HCT116 (cell line): ENCODE measurements at regions not wholly inside any gene's neighbourhood (a gene's known extent, or its start where the extent isn't known, plus 50 kb on each side); places are given as distances from the start of the nearest gene placed in this dataset.

ENCODE experiments used
- ATAC-seq: fragments of 200-7000 bp; cut with Tn5 transposase; 2 replicates; pipeline ENCODE4 v1.9.1; 2020; ENCODE audit warnings: mild to moderate bottlenecking, moderate library complexity
- BruUV-seq: library from RNA; stranded (reverse); fragments of 400-500 nt; replicated peaks from 2 replicates; lab custom pipeline; 2021; lab: Mats Ljungman, UMichigan
- CTCF ChIA-PET: fragments of 300-600 bp; sonication (Branson Sonifier 250); formaldehyde crosslinking; loops from one replicate; lab custom pipeline; 2021; ENCODE audit warnings: antibody characterized with exemption; lab: Charles Lee
- POLR2A ChIA-PET: fragments of 300-600, 350-600 bp; sonication (Branson Sonifier 250); formaldehyde crosslinking; loops from one replicate; lab custom pipeline; 2021; ENCODE audit warnings: antibody characterized with exemption; lab: Charles Lee
- RAD21 ChIA-PET, 2 experiments: fragments of 300-600 bp; sonication (Branson Sonifier 250); formaldehyde crosslinking; loops; one replicate each; lab custom pipeline; 2023; ENCODE audit warnings: low total read pairs in 2 of 2; ENCODE audit not compliant: uncharacterized antibody in 2 of 2, unreplicated experiment in 2 of 2, low non-redundant PET in 1 of 2; lab: Charles Lee
- DNase-seq: peaks from one replicate; pipeline ENCODE4 v3.0.0-alpha.2; 2010; ENCODE audit warnings: low read depth, low spot score
- H2AFZ ChIP-seq: fragments of 200-600 bp; shearing (Covaris generic), sonication (generic); 2 replicates; pipeline ENCODE4 v1.6.1; 2017; ENCODE audit warnings: low read depth, mixed run types, mixed read lengths, antibody characterized with exemption, low read length; ENCODE audit not compliant: poor library complexity, severe bottlenecking
- H3K27ac ChIP-seq: 2 replicates; pipeline ENCODE4 v1.5.1; 2012; ENCODE audit warnings: low read depth, low read length
- H3K27me3 ChIP-seq: fragments of 200-600 bp; sonication (generic); 2 replicates; pipeline ENCODE4 v1.6.1; 2016; ENCODE audit warnings: mixed run types, low read length, mixed read lengths; ENCODE audit not compliant: insufficient read depth
- H3K36me3 ChIP-seq, 2 experiments: fragments of 200-500 bp in 1 of 2; fragments of 200-600 bp in 1 of 2; sonication (Bioruptor generic) in 1 of 2; sonication (generic) in 1 of 2; 2 replicates each; pipeline versions ENCODE4 v1.5.1 to v1.6.1; 2014 to 2016; ENCODE audit warnings: low read length in 2 of 2, inconsistent platforms in 1 of 2, mixed read lengths in 1 of 2, mixed run types in 1 of 2; ENCODE audit not compliant: insufficient read depth in 2 of 2, control insufficient read depth in 1 of 2
- H3K4me1 ChIP-seq, 2 experiments: fragments of 200-600 bp in 1 of 2; sonication (generic) in 1 of 2; 2 replicates each; pipeline versions ENCODE4 v1.5.1 to v1.6.1; 2012 to 2017; ENCODE audit warnings: low read length in 2 of 2, inconsistent platforms in 1 of 2, mild to moderate bottlenecking in 1 of 2, mixed read lengths in 1 of 2, mixed run types in 1 of 2, moderate library complexity in 1 of 2; ENCODE audit not compliant: insufficient read depth in 2 of 2, control insufficient read depth in 1 of 2
- H3K4me2 ChIP-seq: fragments of 200-600 bp; sonication (generic); 2 replicates; pipeline ENCODE4 v1.6.1; 2017; ENCODE audit warnings: mixed run types, low read length, mixed read lengths
- H3K4me3 ChIP-seq, 2 experiments: fragments of 200-600 bp in 1 of 2; sonication (generic) in 1 of 2; replicated peaks in 1 of 2; 2 replicates each; pipeline ENCODE4 v1.5.1; 2011 to 2016; ENCODE audit warnings: low read length in 2 of 2, control low read depth in 1 of 2, low read depth in 1 of 2, mild to moderate bottlenecking in 1 of 2, mixed read lengths in 1 of 2, mixed run types in 1 of 2
- H3K79me2 ChIP-seq: fragments of 200-600 bp; sonication (generic); 2 replicates; pipeline ENCODE4 v1.6.1; 2017; ENCODE audit warnings: mild to moderate bottlenecking, mixed run types, low read length, moderate library complexity, mixed read lengths; ENCODE audit not compliant: insufficient read depth
- H3K9ac ChIP-seq: fragments of 200-600 bp; sonication (generic); 2 replicates; pipeline ENCODE4 v1.6.1; 2016; ENCODE audit warnings: low read length, mixed read lengths
- H3K9me2 ChIP-seq: fragments of 200-600 bp; sonication (generic), shearing (Covaris generic); 2 replicates; pipeline ENCODE4 v1.6.1; 2017; ENCODE audit warnings: mixed run types, mild to moderate bottlenecking, moderate library complexity; ENCODE audit not compliant: insufficient read depth
- H3K9me3 ChIP-seq, 2 experiments: fragments of 200-500 bp in 1 of 2; fragments of 200-600 bp in 1 of 2; sonication (Bioruptor generic) in 1 of 2; sonication (generic) in 1 of 2; 2 replicates each; pipeline ENCODE4 v1.6.1; 2014 to 2017; ENCODE audit warnings: low read length in 2 of 2, mixed read lengths in 2 of 2, inconsistent platforms in 1 of 2, low read depth in 1 of 2, mild to moderate bottlenecking in 1 of 2, mixed run types in 1 of 2, moderate library complexity in 1 of 2; ENCODE audit not compliant: control insufficient read depth in 1 of 2, insufficient read depth in 1 of 2
- H4K20me1 ChIP-seq: fragments of 200-600 bp; sonication (generic), shearing (Covaris generic); 2 replicates; pipeline ENCODE4 v1.6.1; 2017; ENCODE audit warnings: mixed run types, mild to moderate bottlenecking, moderate library complexity; ENCODE audit not compliant: insufficient read depth
- CBX3 ChIP-seq: IDR thresholded peaks from 2 replicates; pipeline ENCODE4 v1.6.1; 2012; ENCODE audit warnings: low read depth
- CEBPB ChIP-seq: IDR thresholded peaks from 2 replicates; pipeline ENCODE4 v1.6.1; 2012; ENCODE audit warnings: low read depth
- ELF1 ChIP-seq: IDR thresholded peaks from 2 replicates; pipeline ENCODE4 v1.6.1; 2012; ENCODE audit warnings: low read depth, borderline replicate concordance
- EZH2 ChIP-seq: fragments of 200-600 bp; sonication (generic); IDR thresholded peaks from 2 replicates; pipeline ENCODE4 v1.6.1; 2017; ENCODE audit warnings: antibody characterized with exemption, mixed run types
- EZH2phosphoT487 ChIP-seq: fragments of 200-600 bp; IDR thresholded peaks from 2 replicates; pipeline ENCODE4 v1.6.1; 2018; ENCODE audit warnings: antibody characterized with exemption, borderline replicate concordance
- FOSL1 ChIP-seq: IDR thresholded peaks from 2 replicates; pipeline ENCODE4 v1.6.1; 2012; ENCODE audit warnings: low read depth
- JUND ChIP-seq: IDR thresholded peaks from 2 replicates; pipeline ENCODE4 v1.6.1; 2012
- POLR2A ChIP-seq: IDR thresholded peaks from 2 replicates; pipeline ENCODE4 v1.7.0; 2011; ENCODE audit warnings: borderline replicate concordance; ENCODE audit not compliant: insufficient read depth, insufficient read length; ENCODE audit errors: extremely low read depth
- POLR2AphosphoS5 ChIP-seq: IDR thresholded peaks from 2 replicates; pipeline ENCODE4 v1.6.1; 2011; ENCODE audit warnings: mild to moderate bottlenecking, low read depth, low read length, moderate library complexity
- SP1 ChIP-seq: IDR thresholded peaks from 2 replicates; pipeline ENCODE4 v1.6.1; 2012; ENCODE audit warnings: low read depth
- SRF ChIP-seq: IDR thresholded peaks from 2 replicates; pipeline ENCODE4 v1.6.1; 2012; ENCODE audit warnings: low read depth
- TCF7L2 ChIP-seq: IDR thresholded peaks from 2 replicates; pipeline ENCODE4 v1.7.0; 2011; ENCODE audit warnings: borderline replicate concordance, inconsistent platforms; ENCODE audit not compliant: insufficient read depth, insufficient read length; ENCODE audit errors: extremely low read depth
- YY1 ChIP-seq: IDR thresholded peaks from 2 replicates; pipeline ENCODE4 v1.6.1; 2011; ENCODE audit warnings: low read length, low read depth, moderate library complexity, mild to moderate bottlenecking; ENCODE audit not compliant: insufficient replicate concordance; ENCODE audit errors: extremely low read depth
- ZFX ChIP-seq: fragments of 450-650 bp; IDR thresholded peaks from 2 replicates; pipeline ENCODE4 v1.6.1; 2017
- ZNF274 ChIP-seq: fragments of 200-500 bp; sonication (Bioruptor generic); IDR thresholded peaks from 2 replicates; pipeline ENCODE4 v1.6.1; 2014; ENCODE audit warnings: mild to moderate bottlenecking, low read depth, low read length, inconsistent platforms
- intact Hi-C: fragments of 100-400 bp; cut with micrococcal nuclease; formaldehyde crosslinking; loops from 2 replicates; pipeline ENCODE4 v1.10.0; 2022
- TF ChIP-seq, protein P1 (sequence below): IDR thresholded peaks from 2 replicates; pipeline ENCODE4 v1.6.1; 2012; ENCODE audit warnings: low read depth
- TF ChIP-seq, protein P2 (sequence below): IDR thresholded peaks from 2 replicates; pipeline ENCODE4 v1.6.1; 2012

DNA sequence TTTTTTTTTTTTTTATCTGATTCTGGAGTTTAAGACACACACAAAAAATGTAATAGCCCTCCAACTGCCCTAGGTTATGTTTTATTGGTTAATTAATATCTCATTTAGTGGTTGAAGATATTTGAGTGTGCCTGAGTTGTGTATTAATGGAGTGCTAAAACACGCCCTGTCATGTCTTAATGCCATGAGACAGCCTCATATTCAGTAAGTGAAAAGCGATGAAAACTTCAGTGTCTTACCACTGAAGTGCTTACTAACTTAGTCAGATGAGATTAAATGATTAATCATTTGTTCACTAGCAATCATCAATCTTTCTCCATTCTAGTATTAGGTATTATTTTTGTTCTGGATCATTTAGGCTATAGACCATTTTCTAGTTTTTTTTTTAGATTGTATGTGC is 544.7 kb upstream of the ROBO2 start:
- intact Hi-C loops: no loop called here
- ATAC-seq: no peak
- Histone ChIP-seq H3K27me3 (no peaks in the 10 kb centered on the region), H3K36me3 (no peaks in the 10 kb centered on the region), H3K4me2 (no peak overlapping the region), H2AFZ (no peak overlapping the region), H3K9me2 (no peaks in the 10 kb centered on the region), H3K4me1 (no peaks in the 10 kb centered on the region), H4K20me1 (no peaks in the 10 kb centered on the region), H3K9me3 (peaks cover 0 to 21% of the 10 kb centered on the region in 2 experiments; a peak in 2 of 4 replicates), H3K9ac (no peak overlapping the region), H3K79me2 (no peaks in the 10 kb centered on the region), H3K4me3 (no peak overlapping the region), H3K27ac (no peak overlapping the region)
- DNase-seq: no peak
- no peak for TF ChIP-seq ELF1
- TF ChIP-seq TCF7L2: no peak
- TF ChIP-seq CEBPB: no peak
- TF ChIP-seq SP1: no peak
- TF ChIP-seq YY1: no peak
- no peak for TF ChIP-seq EZH2phosphoT487
- TF ChIP-seq JUND: no peak
- no peak for TF ChIP-seq POLR2A
- TF ChIP-seq POLR2AphosphoS5: no peak
- TF ChIP-seq, protein P1, sequence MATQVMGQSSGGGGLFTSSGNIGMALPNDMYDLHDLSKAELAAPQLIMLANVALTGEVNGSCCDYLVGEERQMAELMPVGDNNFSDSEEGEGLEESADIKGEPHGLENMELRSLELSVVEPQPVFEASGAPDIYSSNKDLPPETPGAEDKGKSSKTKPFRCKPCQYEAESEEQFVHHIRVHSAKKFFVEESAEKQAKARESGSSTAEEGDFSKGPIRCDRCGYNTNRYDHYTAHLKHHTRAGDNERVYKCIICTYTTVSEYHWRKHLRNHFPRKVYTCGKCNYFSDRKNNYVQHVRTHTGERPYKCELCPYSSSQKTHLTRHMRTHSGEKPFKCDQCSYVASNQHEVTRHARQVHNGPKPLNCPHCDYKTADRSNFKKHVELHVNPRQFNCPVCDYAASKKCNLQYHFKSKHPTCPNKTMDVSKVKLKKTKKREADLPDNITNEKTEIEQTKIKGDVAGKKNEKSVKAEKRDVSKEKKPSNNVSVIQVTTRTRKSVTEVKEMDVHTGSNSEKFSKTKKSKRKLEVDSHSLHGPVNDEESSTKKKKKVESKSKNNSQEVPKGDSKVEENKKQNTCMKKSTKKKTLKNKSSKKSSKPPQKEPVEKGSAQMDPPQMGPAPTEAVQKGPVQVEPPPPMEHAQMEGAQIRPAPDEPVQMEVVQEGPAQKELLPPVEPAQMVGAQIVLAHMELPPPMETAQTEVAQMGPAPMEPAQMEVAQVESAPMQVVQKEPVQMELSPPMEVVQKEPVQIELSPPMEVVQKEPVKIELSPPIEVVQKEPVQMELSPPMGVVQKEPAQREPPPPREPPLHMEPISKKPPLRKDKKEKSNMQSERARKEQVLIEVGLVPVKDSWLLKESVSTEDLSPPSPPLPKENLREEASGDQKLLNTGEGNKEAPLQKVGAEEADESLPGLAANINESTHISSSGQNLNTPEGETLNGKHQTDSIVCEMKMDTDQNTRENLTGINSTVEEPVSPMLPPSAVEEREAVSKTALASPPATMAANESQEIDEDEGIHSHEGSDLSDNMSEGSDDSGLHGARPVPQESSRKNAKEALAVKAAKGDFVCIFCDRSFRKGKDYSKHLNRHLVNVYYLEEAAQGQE: no peak
- no peak for TF ChIP-seq FOSL1
- TF ChIP-seq SRF: no peak
- no peak for TF ChIP-seq EZH2
- TF ChIP-seq ZFX: no peak
- no peak for TF ChIP-seq ZNF274
- no peak for TF ChIP-seq CBX3
- TF ChIP-seq, protein P2, sequence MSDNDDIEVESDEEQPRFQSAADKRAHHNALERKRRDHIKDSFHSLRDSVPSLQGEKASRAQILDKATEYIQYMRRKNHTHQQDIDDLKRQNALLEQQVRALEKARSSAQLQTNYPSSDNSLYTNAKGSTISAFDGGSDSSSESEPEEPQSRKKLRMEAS: no peak
- ChIA-PET POLR2A (no interaction called here), CTCF (no interaction called here), RAD21 (no interaction called here)
- BruUV-seq: no TSS peak
